Dermis microvascular lymphatic vessel endothelial cell (primary cell): ENCODE measurements at regions not wholly inside any gene's neighbourhood (a gene's known extent, or its start where the extent isn't known, plus 50 kb on each side); places are given as distances from the start of the nearest gene placed in this dataset.
"Not testable (repeated sequence)": the region's sequence is repeated elsewhere in the genome, so short reads cannot be mapped to it uniquely, and the experiment has no call there.

Source experiments
- DNase-seq, 2 donors: peaks; one replicate each; pipeline versions ENCODE4 v3.0.0 to v3.0.0-alpha.2; 2010; ENCODE audit warnings: low read depth in 2 of 2

- no peak for DNase-seq
Measured at GRCh38 chr12:59517522-59517921, 78.3 kb upstream of the SLC16A7 start.

GRCh38 chr12:59500915-59501314 lies 94.9 kb upstream of the SLC16A7 start:
- DNase-seq = no peak

- DNase-seq = no peak
Measured at GRCh38 chr12:59500335-59500734, 95.5 kb upstream of the SLC16A7 start.

- no peak for DNase-seq
Measured at GRCh38 chr12:59499774-59500173, 96.1 kb upstream of the SLC16A7 start.

DNA sequence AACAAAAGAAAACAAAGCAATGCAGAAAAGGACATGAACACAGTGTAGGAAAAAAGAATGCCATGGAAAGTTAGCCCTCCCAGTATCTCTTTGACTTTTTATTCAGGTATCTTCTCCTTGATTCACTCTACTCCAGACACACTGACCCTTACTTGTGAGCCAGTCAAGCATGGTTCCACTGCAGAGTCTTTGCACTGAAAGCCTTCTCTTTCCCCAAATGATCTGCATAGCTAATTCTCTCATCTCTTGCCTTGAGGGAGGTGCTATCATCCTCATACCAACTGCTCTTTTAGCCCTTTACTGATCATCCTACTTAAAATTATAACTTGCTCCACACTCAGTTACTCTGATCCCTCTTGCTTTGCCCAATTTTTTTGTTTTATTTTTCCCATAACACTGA lies 101.2 kb upstream of the SLC16A7 start:
- DNase-seq = no peak

DNA sequence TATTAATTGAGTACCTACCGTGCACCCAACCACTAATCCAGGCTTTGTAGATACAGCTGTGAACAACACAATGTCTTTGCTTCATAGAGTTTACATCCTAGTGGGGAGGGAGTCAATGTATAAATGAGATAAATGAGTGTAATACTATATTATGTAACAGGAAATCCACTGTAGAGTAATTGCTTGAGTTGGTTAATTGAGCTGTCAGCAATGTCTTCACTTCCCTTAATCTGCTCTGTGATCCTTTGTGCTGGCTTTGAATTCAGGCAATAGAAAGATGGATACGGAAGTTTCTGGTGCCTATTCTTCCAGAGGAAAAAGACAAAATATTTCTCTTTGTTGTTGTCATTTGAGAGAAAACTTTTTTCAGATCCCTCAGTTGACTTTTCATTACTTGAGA lies 104.0 kb upstream of the SLC16A7 start:
- DNase-seq = no peak

GRCh38 chr12:59486827-59487226 lies 109.0 kb upstream of the SLC16A7 start:
- no peak for DNase-seq

- DNase-seq = no peak
Measured at GRCh38 chr12:59484575-59484974, 111.3 kb upstream of the SLC16A7 start.

- DNase-seq = not testable (repeated sequence)
Measured at GRCh38 chr12:59474236-59474635, 121.6 kb upstream of the SLC16A7 start.

GRCh38 chr12:59472273-59472672 lies 123.6 kb upstream of the SLC16A7 start:
- DNase-seq = no peak

- no peak for DNase-seq
Measured at GRCh38 chr12:59459966-59460660, 135.7 kb upstream of the SLC16A7 start.

DNA sequence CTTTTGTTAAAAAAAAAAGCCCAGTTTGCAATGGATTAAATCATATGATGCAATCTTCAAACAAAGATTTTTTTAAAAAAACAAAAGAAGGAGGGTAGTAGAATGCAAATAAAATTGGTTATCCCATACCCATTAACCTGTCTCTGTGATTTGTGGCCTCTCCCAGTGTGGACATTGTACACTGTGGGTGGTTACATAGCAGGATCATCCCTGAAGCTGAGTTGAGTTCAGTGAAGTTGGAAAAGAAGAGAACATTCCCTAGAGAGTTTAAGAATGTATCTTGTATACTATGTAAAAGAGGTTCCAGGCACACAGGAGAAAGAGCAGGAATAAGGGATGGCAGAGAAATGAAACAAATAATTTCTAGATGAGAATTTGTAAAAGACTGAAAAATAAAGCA lies 142.4 kb upstream of the SLC16A7 start:
- DNase-seq = no peak

DNA sequence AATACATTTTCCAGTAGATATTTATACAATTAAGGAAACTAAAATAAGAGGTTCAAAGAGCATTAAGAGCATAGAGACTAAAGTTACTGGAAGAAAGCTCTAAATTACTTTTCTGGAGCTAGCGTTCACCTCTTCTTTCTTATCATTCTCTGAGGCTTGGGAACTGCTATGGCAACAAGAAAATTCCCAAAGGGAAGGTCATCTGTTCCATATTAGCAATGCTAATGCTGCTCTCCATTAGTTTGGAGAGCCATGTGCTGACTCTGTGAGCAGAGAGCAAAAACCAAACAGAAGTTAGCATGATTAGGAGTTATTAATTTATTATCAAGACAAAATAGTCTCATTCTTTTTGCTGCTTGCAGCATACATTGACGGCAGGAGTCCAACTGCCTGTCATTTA lies 143.1 kb upstream of the SLC16A7 start:
- DNase-seq = no peak

DNA sequence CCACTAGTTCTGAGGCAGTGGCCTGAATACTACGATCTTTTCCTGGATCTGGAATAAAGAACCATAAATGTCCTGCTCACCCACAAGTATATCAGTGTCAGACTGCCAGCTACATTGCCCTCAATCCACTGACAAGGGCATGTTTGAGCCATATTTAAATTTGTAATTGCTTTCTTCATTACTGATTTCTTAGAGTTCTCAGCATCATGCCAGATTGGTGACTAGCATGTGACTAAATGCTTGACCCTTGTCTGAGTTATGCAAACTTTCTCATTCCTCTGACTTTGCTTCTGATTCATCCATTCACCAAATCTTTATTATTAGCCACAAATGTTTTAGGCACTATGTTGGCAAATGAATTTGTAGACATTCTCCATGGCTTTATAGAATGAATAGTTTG lies 143.6 kb upstream of the SLC16A7 start:
- no peak for DNase-seq

DNA sequence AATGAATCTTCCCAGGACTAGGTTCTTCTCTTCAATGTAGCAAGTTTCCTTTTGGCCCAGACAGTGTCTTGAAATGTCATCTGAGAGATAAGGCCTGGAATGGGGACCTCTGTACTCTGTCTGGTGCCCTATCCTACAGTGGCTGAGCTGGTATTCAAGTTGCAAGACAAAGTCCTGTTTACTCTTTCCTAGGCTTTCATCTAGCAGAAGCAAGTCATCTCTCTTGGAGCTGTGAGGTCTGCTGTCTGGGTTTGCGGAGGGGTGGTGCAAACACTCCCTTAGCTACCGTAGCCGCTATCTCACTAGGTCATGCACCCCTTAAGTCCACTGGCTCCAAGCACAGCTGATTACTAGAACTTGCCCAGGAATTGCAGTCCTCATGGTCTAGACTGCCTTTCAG lies 149.7 kb upstream of the SLC16A7 start:
- DNase-seq = no peak

- no peak for DNase-seq
Measured at GRCh38 chr12:59444932-59445331, 150.9 kb upstream of the SLC16A7 start.

GRCh38 chr12:59432057-59432456 lies 163.8 kb upstream of the SLC16A7 start:
- DNase-seq = no peak

GRCh38 chr12:59431266-59431665 lies 164.6 kb upstream of the SLC16A7 start:
- DNase-seq = no peak

- no peak for DNase-seq
Measured at GRCh38 chr12:59429766-59430165, 166.1 kb upstream of the SLC16A7 start.

GRCh38 chr12:59425798-59426197 lies 170.0 kb upstream of the SLC16A7 start:
- DNase-seq = no peak

DNA sequence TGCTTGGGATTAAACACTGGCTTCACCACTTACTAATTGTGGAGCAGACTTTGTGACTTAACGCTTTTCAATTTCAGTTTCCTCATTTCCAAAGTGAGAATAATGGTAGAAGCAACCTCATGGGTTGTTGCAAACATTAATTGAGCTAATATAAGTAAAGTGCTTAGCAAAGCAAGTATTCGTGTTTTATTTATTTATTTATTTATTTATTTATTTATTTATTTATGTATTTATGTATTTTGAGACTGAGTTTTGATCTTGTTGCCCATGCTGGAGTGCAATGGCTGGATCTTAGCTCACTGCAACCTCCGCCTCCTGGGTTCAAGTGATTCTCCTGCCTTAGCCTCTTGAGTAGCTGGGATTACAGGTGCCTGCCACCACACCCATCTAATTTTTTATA lies 171.2 kb upstream of the SLC16A7 start:
- DNase-seq = not testable (repeated sequence)

GRCh38 chr12:59414051-59414450 lies 181.8 kb upstream of the SLC16A7 start:
- DNase-seq = no peak

GRCh38 chr12:59408431-59408830 lies 187.4 kb upstream of the SLC16A7 start:
- no peak for DNase-seq

- no peak for DNase-seq
Measured at GRCh38 chr12:59407799-59408198, 188.0 kb upstream of the SLC16A7 start.
